ENCODE measurements at regions not wholly inside any gene's neighbourhood (a gene's known extent, or its start where the extent isn't known, plus 50 kb on each side); places are given as distances from the start of the nearest gene placed in this dataset.
A peak's percentile ranks its signal among the peaks of the same experiment; 100 is the strongest.

GRCh38 chr9:32698706-32699277 lies 63.3 kb upstream of the TAF1L start:
- no peaks in the 10 kb centered on the region for H3K9me3 ChIP-seq (ENCODE audit: control insufficient read depth in 1 of 2, insufficient read depth in 1 of 2, low read depth in 1 of 2, low read length in 2 of 2)
- peak; percentile 13 for DNase-seq (ENCODE audit: low read depth, low spot score)
- ChIA-PET RAD21 (ENCODE audit: low non-redundant PET in 1 of 2, low total read pairs in 2 of 2, uncharacterized antibody in 2 of 2, unreplicated experiment in 2 of 2) (no interaction called here), CTCF (interaction anchor here (1.7 kb wide), 1 partner anchor 117 kb away, joined by 7 read pairs; no protein-coding TSS in a partner anchor), POLR2A (no interaction called here)
- peaks cover 31% of the 10 kb centered on the region; the same call in 1 of the 2 replicates for H3K27me3 ChIP-seq (ENCODE audit: insufficient read depth, low read length)
- no peaks in the 10 kb centered on the region for H3K9me2 ChIP-seq (ENCODE audit: insufficient read depth)
- peaks cover 6 to 14% of the 10 kb centered on the region in 2 experiments; a peak in 3 of 4 replicates for H3K4me1 ChIP-seq (ENCODE audit: control insufficient read depth in 1 of 2, insufficient read depth in 2 of 2, low read length in 2 of 2)
- intact Hi-C loops (cut with micrococcal nuclease): loop anchor here (10.0 kb wide), 1 partner anchor 146 kb away; no protein-coding TSS in a partner anchor
- no peak overlapping the region for H3K27ac ChIP-seq (ENCODE audit: low read depth, low read length)
- ATAC-seq: peak; percentile 63
- no peaks in the 10 kb centered on the region for H4K20me1 ChIP-seq (ENCODE audit: insufficient read depth)
- no peak overlapping the region for H2AFZ ChIP-seq (ENCODE audit: low read depth, low read length, poor library complexity, severe bottlenecking)
- H3K79me2 ChIP-seq (ENCODE audit: insufficient read depth, low read length): no peaks in the 10 kb centered on the region
- BruUV-seq (replicated peaks): no TSS peak
- no peak overlapping the region for H3K4me3 ChIP-seq (replicated peaks in 1 of 2; ENCODE audit: low read depth in 1 of 2, low read length in 2 of 2)
- H3K9ac ChIP-seq (ENCODE audit: low read length): no peak overlapping the region
- H3K36me3 ChIP-seq (ENCODE audit: control insufficient read depth in 1 of 2, insufficient read depth in 2 of 2, low read length in 2 of 2): no peaks in the 10 kb centered on the region
- H3K4me2 ChIP-seq (ENCODE audit: low read length): peak overlapping the region; percentile 57
- TF ChIP-seq ELF1 (IDR thresholded peaks at IDR 0.05; ENCODE audit: borderline replicate concordance, low read depth): no peak
- TF ChIP-seq CTCF (IDR thresholded peaks at IDR 0.05 in 2 of 3, conservative IDR thresholded peaks at IDR 0.05 in 1 of 3; ENCODE audit: borderline replicate concordance in 1 of 3, insufficient read depth in 1 of 3, low read depth in 2 of 3, low read length in 2 of 3): no peak
- TF ChIP-seq ATF3 (IDR thresholded peaks at IDR 0.05): no peak
- no peak for TF ChIP-seq EZH2phosphoT487 (IDR thresholded peaks at IDR 0.05; ENCODE audit: borderline replicate concordance)
- no peak for TF ChIP-seq POLR2AphosphoS5 (IDR thresholded peaks at IDR 0.05; ENCODE audit: low read depth, low read length)
- TF ChIP-seq EZH2 (IDR thresholded peaks at IDR 0.05): no peak
- TF ChIP-seq SP1 (IDR thresholded peaks at IDR 0.05; ENCODE audit: low read depth): peak; percentile 11; the same call in 1 of the 2 replicates
- TF ChIP-seq SIN3A (IDR thresholded peaks at IDR 0.05; ENCODE audit: low read depth): no peak
- TF ChIP-seq REST (IDR thresholded peaks at IDR 0.05; ENCODE audit: low read depth): no peak
- TF ChIP-seq POLR2A (IDR thresholded peaks at IDR 0.05; ENCODE audit: borderline replicate concordance, extremely low read depth, insufficient read depth, insufficient read length): no peak
- TF ChIP-seq MAX (IDR thresholded peaks at IDR 0.05): no peak
- TF ChIP-seq CEBPB (IDR thresholded peaks at IDR 0.05; ENCODE audit: low read depth): 0 out of 2 replicates have a peak, but pooled peaks have one; percentile 35
- no peak for TF ChIP-seq RAD21 (IDR thresholded peaks at IDR 0.05; ENCODE audit: low read depth)
- no peak for TF ChIP-seq ZFX (IDR thresholded peaks at IDR 0.05)
- TF ChIP-seq TCF7L2 (IDR thresholded peaks at IDR 0.05; ENCODE audit: borderline replicate concordance, extremely low read depth, insufficient read depth, insufficient read length): no peak
- TF ChIP-seq YY1 (IDR thresholded peaks at IDR 0.05; ENCODE audit: extremely low read depth, insufficient replicate concordance, low read depth, low read length): no peak
- TF ChIP-seq ZNF274 (IDR thresholded peaks at IDR 0.05; ENCODE audit: low read depth, low read length): no peak
- TF ChIP-seq SRF (IDR thresholded peaks at IDR 0.05; ENCODE audit: low read depth): no peak
- TF ChIP-seq JUND (IDR thresholded peaks at IDR 0.05): peak; percentile 79
- TF ChIP-seq FOSL1 (IDR thresholded peaks at IDR 0.05; ENCODE audit: low read depth): peak; percentile 71
